HCT116 (cell line): ENCODE measurements at regions not wholly inside any gene's neighbourhood (a gene's known extent, or its start where the extent isn't known, plus 50 kb on each side); places are given as distances from the start of the nearest gene placed in this dataset.

Experiments used
- ATAC-seq: fragments of 200-7000 bp; cut with Tn5 transposase; 2 replicates; pipeline ENCODE4 v1.9.1; 2020; ENCODE audit warnings: mild to moderate bottlenecking, moderate library complexity
- BruUV-seq: library from RNA; stranded (reverse); fragments of 400-500 nt; replicated peaks from 2 replicates; lab custom pipeline; 2021; lab: Mats Ljungman, UMichigan
- CTCF ChIA-PET: fragments of 300-600 bp; sonication (Branson Sonifier 250); formaldehyde crosslinking; loops from one replicate; lab custom pipeline; 2021; ENCODE audit warnings: antibody characterized with exemption; lab: Charles Lee
- POLR2A ChIA-PET: fragments of 300-600, 350-600 bp; sonication (Branson Sonifier 250); formaldehyde crosslinking; loops from one replicate; lab custom pipeline; 2021; ENCODE audit warnings: antibody characterized with exemption; lab: Charles Lee
- RAD21 ChIA-PET, 2 experiments: fragments of 300-600 bp; sonication (Branson Sonifier 250); formaldehyde crosslinking; loops; one replicate each; lab custom pipeline; 2023; ENCODE audit warnings: low total read pairs in 2 of 2; ENCODE audit not compliant: uncharacterized antibody in 2 of 2, unreplicated experiment in 2 of 2, low non-redundant PET in 1 of 2; lab: Charles Lee
- DNase-seq: peaks from one replicate; pipeline ENCODE4 v3.0.0-alpha.2; 2010; ENCODE audit warnings: low read depth, low spot score
- H2AFZ ChIP-seq: fragments of 200-600 bp; shearing (Covaris generic), sonication (generic); 2 replicates; pipeline ENCODE4 v1.6.1; 2017; ENCODE audit warnings: low read depth, mixed run types, mixed read lengths, antibody characterized with exemption, low read length; ENCODE audit not compliant: poor library complexity, severe bottlenecking
- H3K27ac ChIP-seq: 2 replicates; pipeline ENCODE4 v1.5.1; 2012; ENCODE audit warnings: low read depth, low read length
- H3K27me3 ChIP-seq: fragments of 200-600 bp; sonication (generic); 2 replicates; pipeline ENCODE4 v1.6.1; 2016; ENCODE audit warnings: mixed run types, low read length, mixed read lengths; ENCODE audit not compliant: insufficient read depth
- H3K36me3 ChIP-seq, 2 experiments: fragments of 200-500 bp in 1 of 2; fragments of 200-600 bp in 1 of 2; sonication (Bioruptor generic) in 1 of 2; sonication (generic) in 1 of 2; 2 replicates each; pipeline versions ENCODE4 v1.5.1 to v1.6.1; 2014 to 2016; ENCODE audit warnings: low read length in 2 of 2, inconsistent platforms in 1 of 2, mixed read lengths in 1 of 2, mixed run types in 1 of 2; ENCODE audit not compliant: insufficient read depth in 2 of 2, control insufficient read depth in 1 of 2
- H3K4me1 ChIP-seq, 2 experiments: fragments of 200-600 bp in 1 of 2; sonication (generic) in 1 of 2; 2 replicates each; pipeline versions ENCODE4 v1.5.1 to v1.6.1; 2012 to 2017; ENCODE audit warnings: low read length in 2 of 2, inconsistent platforms in 1 of 2, mild to moderate bottlenecking in 1 of 2, mixed read lengths in 1 of 2, mixed run types in 1 of 2, moderate library complexity in 1 of 2; ENCODE audit not compliant: insufficient read depth in 2 of 2, control insufficient read depth in 1 of 2
- H3K4me2 ChIP-seq: fragments of 200-600 bp; sonication (generic); 2 replicates; pipeline ENCODE4 v1.6.1; 2017; ENCODE audit warnings: mixed run types, low read length, mixed read lengths
- H3K4me3 ChIP-seq, 2 experiments: fragments of 200-600 bp in 1 of 2; sonication (generic) in 1 of 2; replicated peaks in 1 of 2; 2 replicates each; pipeline ENCODE4 v1.5.1; 2011 to 2016; ENCODE audit warnings: low read length in 2 of 2, control low read depth in 1 of 2, low read depth in 1 of 2, mild to moderate bottlenecking in 1 of 2, mixed read lengths in 1 of 2, mixed run types in 1 of 2
- H3K79me2 ChIP-seq: fragments of 200-600 bp; sonication (generic); 2 replicates; pipeline ENCODE4 v1.6.1; 2017; ENCODE audit warnings: mild to moderate bottlenecking, mixed run types, low read length, moderate library complexity, mixed read lengths; ENCODE audit not compliant: insufficient read depth
- H3K9ac ChIP-seq: fragments of 200-600 bp; sonication (generic); 2 replicates; pipeline ENCODE4 v1.6.1; 2016; ENCODE audit warnings: low read length, mixed read lengths
- H3K9me2 ChIP-seq: fragments of 200-600 bp; sonication (generic), shearing (Covaris generic); 2 replicates; pipeline ENCODE4 v1.6.1; 2017; ENCODE audit warnings: mixed run types, mild to moderate bottlenecking, moderate library complexity; ENCODE audit not compliant: insufficient read depth
- H3K9me3 ChIP-seq, 2 experiments: fragments of 200-500 bp in 1 of 2; fragments of 200-600 bp in 1 of 2; sonication (Bioruptor generic) in 1 of 2; sonication (generic) in 1 of 2; 2 replicates each; pipeline ENCODE4 v1.6.1; 2014 to 2017; ENCODE audit warnings: low read length in 2 of 2, mixed read lengths in 2 of 2, inconsistent platforms in 1 of 2, low read depth in 1 of 2, mild to moderate bottlenecking in 1 of 2, mixed run types in 1 of 2, moderate library complexity in 1 of 2; ENCODE audit not compliant: control insufficient read depth in 1 of 2, insufficient read depth in 1 of 2
- H4K20me1 ChIP-seq: fragments of 200-600 bp; sonication (generic), shearing (Covaris generic); 2 replicates; pipeline ENCODE4 v1.6.1; 2017; ENCODE audit warnings: mixed run types, mild to moderate bottlenecking, moderate library complexity; ENCODE audit not compliant: insufficient read depth
- EZH2 ChIP-seq: fragments of 200-600 bp; sonication (generic); IDR thresholded peaks from 2 replicates; pipeline ENCODE4 v1.6.1; 2017; ENCODE audit warnings: antibody characterized with exemption, mixed run types
- JUND ChIP-seq: IDR thresholded peaks from 2 replicates; pipeline ENCODE4 v1.6.1; 2012
- TCF7L2 ChIP-seq: IDR thresholded peaks from 2 replicates; pipeline ENCODE4 v1.7.0; 2011; ENCODE audit warnings: borderline replicate concordance, inconsistent platforms; ENCODE audit not compliant: insufficient read depth, insufficient read length; ENCODE audit errors: extremely low read depth
- intact Hi-C: fragments of 100-400 bp; cut with micrococcal nuclease; formaldehyde crosslinking; loops from 2 replicates; pipeline ENCODE4 v1.10.0; 2022
- TF ChIP-seq, protein P1 (sequence below): IDR thresholded peaks from 2 replicates; pipeline ENCODE4 v1.6.1; 2011; ENCODE audit warnings: mild to moderate bottlenecking, low read length, moderate library complexity; ENCODE audit not compliant: insufficient replicate concordance; ENCODE audit errors: extremely low read depth
- TF ChIP-seq, protein P2 (sequence below): IDR thresholded peaks from 2 replicates; pipeline ENCODE4 v1.6.1; 2012
- TF ChIP-seq, protein P3 (sequence below), 3 experiments: fragments of 200-600 bp in 1 of 3; sonication (generic) in 1 of 3; IDR thresholded peaks in 2 of 3; conservative IDR thresholded peaks in 1 of 3; 2 replicates each; pipeline ENCODE4 v1.5.1; 2012 to 2017; ENCODE audit warnings: low read depth in 2 of 3, low read length in 2 of 3, antibody characterized with exemption in 1 of 3, borderline replicate concordance in 1 of 3, control low read depth in 1 of 3, mild to moderate bottlenecking in 1 of 3, mixed read lengths in 1 of 3, mixed run types in 1 of 3, moderate library complexity in 1 of 3; ENCODE audit not compliant: insufficient read depth in 1 of 3

DNA sequence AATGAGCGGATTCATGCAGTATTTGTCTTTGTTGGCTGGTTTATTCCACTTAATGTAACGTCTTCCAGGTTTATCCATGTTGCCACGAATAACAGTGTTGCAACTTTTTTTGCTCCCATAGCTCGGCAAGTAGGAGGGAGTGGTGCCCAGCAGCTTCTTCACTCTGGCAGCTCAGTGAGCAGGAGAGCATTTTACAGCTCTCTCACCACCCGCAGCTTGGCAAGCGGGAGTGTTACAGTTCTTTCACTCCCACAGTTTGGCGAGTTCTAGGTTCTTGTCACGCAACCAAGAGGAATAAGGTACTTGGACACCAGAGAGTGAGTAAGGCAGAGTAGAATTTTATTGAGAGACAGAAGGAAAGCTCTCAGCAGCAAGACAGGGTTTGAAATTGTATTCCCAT, 935.2 kb downstream of the TBL1XR1 start:
- CTCF ChIA-PET, result no interaction called here
- no peak overlapping the region for H3K9ac ChIP-seq
- no peaks in the 10 kb centered on the region for H4K20me1 ChIP-seq
- H3K36me3 ChIP-seq, result no peaks in the 10 kb centered on the region
- H2AFZ ChIP-seq, result no peak overlapping the region
- H3K4me3 ChIP-seq, result no peak overlapping the region
- H3K79me2 ChIP-seq, result no peaks in the 10 kb centered on the region
- H3K27me3 ChIP-seq, result no peaks in the 10 kb centered on the region
- H3K4me2 ChIP-seq, result no peak overlapping the region
- ATAC-seq, result no peak
- no peak for DNase-seq
- TF ChIP-seq, protein P1, sequence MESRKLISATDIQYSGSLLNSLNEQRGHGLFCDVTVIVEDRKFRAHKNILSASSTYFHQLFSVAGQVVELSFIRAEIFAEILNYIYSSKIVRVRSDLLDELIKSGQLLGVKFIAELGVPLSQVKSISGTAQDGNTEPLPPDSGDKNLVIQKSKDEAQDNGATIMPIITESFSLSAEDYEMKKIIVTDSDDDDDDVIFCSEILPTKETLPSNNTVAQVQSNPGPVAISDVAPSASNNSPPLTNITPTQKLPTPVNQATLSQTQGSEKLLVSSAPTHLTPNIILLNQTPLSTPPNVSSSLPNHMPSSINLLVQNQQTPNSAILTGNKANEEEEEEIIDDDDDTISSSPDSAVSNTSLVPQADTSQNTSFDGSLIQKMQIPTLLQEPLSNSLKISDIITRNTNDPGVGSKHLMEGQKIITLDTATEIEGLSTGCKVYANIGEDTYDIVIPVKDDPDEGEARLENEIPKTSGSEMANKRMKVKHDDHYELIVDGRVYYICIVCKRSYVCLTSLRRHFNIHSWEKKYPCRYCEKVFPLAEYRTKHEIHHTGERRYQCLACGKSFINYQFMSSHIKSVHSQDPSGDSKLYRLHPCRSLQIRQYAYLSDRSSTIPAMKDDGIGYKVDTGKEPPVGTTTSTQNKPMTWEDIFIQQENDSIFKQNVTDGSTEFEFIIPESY, result no peak
- TF ChIP-seq JUND (no peak), EZH2 (no peak), TCF7L2 (no peak)
- TF ChIP-seq, protein P2, sequence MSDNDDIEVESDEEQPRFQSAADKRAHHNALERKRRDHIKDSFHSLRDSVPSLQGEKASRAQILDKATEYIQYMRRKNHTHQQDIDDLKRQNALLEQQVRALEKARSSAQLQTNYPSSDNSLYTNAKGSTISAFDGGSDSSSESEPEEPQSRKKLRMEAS, result no peak
- TF ChIP-seq, protein P3, sequence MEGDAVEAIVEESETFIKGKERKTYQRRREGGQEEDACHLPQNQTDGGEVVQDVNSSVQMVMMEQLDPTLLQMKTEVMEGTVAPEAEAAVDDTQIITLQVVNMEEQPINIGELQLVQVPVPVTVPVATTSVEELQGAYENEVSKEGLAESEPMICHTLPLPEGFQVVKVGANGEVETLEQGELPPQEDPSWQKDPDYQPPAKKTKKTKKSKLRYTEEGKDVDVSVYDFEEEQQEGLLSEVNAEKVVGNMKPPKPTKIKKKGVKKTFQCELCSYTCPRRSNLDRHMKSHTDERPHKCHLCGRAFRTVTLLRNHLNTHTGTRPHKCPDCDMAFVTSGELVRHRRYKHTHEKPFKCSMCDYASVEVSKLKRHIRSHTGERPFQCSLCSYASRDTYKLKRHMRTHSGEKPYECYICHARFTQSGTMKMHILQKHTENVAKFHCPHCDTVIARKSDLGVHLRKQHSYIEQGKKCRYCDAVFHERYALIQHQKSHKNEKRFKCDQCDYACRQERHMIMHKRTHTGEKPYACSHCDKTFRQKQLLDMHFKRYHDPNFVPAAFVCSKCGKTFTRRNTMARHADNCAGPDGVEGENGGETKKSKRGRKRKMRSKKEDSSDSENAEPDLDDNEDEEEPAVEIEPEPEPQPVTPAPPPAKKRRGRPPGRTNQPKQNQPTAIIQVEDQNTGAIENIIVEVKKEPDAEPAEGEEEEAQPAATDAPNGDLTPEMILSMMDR (IDR thresholded peaks at IDR 0.05 in 2 of 3, conservative IDR thresholded peaks at IDR 0.05 in 1 of 3; ENCODE audit: borderline replicate concordance in 1 of 3, insufficient read depth in 1 of 3, low read depth in 2 of 3, low read length in 2 of 3), result no peak
- POLR2A ChIA-PET, result no interaction called here
- no peaks in the 10 kb centered on the region for H3K4me1 ChIP-seq
- H3K9me2 ChIP-seq, result no peaks in the 10 kb centered on the region
- intact Hi-C loops, result no loop called here
- RAD21 ChIA-PET, result no interaction called here
- BruUV-seq, result no TSS peak
- no peaks in the 10 kb centered on the region for H3K9me3 ChIP-seq
- H3K27ac ChIP-seq, result no peak overlapping the region
